HepG2 (cell line): ENCODE measurements at regions not wholly inside any gene's neighbourhood (a gene's known extent, or its start where the extent isn't known, plus 50 kb on each side); places are given as distances from the start of the nearest gene placed in this dataset.

Experiments
- ATAC-seq: fragments of 200-7000 bp; cut with Tn5 transposase; 3 replicates; pipeline ENCODE4 v1.9.1; 2020; ENCODE audit warnings: mild to moderate bottlenecking, moderate library complexity
- BruUV-seq: library from RNA; stranded (reverse); fragments of 400-500 nt; replicated peaks from 2 replicates; lab custom pipeline; 2021; lab: Mats Ljungman, UMichigan
- CTCF ChIA-PET: fragments of 300-600 bp; formaldehyde crosslinking; extraction: SDS; loops from one replicate; lab custom pipeline; 2021; ENCODE audit warnings: low total read pairs, inconsistent platforms, low intra/inter-chr PET ratio; lab: Yijun Ruan, JAX
- POLR2A ChIA-PET: fragments of 350-600 bp; sonication (Branson Sonifier 250); formaldehyde crosslinking; loops from one replicate; lab custom pipeline; 2020; ENCODE audit warnings: antibody characterized with exemption, inconsistent platforms; lab: Yijun Ruan, JAX
- DNase-seq: peaks from one replicate; pipeline ENCODE4 v3.0.0-alpha.2; 2015; ENCODE audit warnings: low spot score
- FAIRE-seq: peaks from 3 replicates; lab custom pipeline; 2011; peaks lifted over from hg19 to GRCh38; lab: Jason Lieb, UNC
- H2AFZ ChIP-seq: one replicate; pipeline ENCODE4 v1.6.1; 2011; ENCODE audit warnings: low read length, inconsistent platforms
- H3K27ac ChIP-seq: fragments of 300-600 bp; 3 replicates; pipeline ENCODE4 v1.8.0; 2011; ENCODE audit warnings: mixed run types, mild to moderate bottlenecking, mixed read lengths, low read length, inconsistent platforms; ENCODE audit not compliant: insufficient read depth; ENCODE audit errors: extremely low read length
- H3K27me3 ChIP-seq, 2 experiments: fragments of 200-600 bp in 1 of 2; 2 replicates in 1 of 2; 3 replicates in 1 of 2; pipeline versions ENCODE4 v1.6.0 to v1.8.0; 2011; ENCODE audit warnings: low read length in 2 of 2, mild to moderate bottlenecking in 2 of 2, moderate library complexity in 2 of 2, inconsistent platforms in 1 of 2; ENCODE audit not compliant: insufficient read depth in 2 of 2, control insufficient read depth in 1 of 2
- H3K36me3 ChIP-seq, 2 experiments: fragments of 200-600 bp in 1 of 2; replicated peaks in 1 of 2; 2 replicates in 1 of 2; 3 replicates in 1 of 2; pipeline versions ENCODE4 v1.5.1 to v1.8.0; 2011; ENCODE audit warnings: low read length in 2 of 2, inconsistent platforms in 1 of 2; ENCODE audit not compliant: insufficient read depth in 2 of 2, control insufficient read depth in 1 of 2
- H3K4me1 ChIP-seq: 2 replicates; pipeline ENCODE4 v1.5.1; 2012; ENCODE audit warnings: low read length, inconsistent platforms; ENCODE audit not compliant: insufficient read depth
- H3K4me2 ChIP-seq: 2 replicates; pipeline ENCODE4 v1.6.0; 2011; ENCODE audit warnings: low read depth, low read length, inconsistent platforms
- H3K4me3 ChIP-seq, 3 experiments: fragments of 200-600 bp in 1 of 3; sonication (generic), shearing (Covaris generic) in 1 of 3; replicated peaks in 1 of 3; 2 replicates each; pipeline ENCODE4 v1.5.1; 2011 to 2016; ENCODE audit warnings: low read length in 3 of 3, inconsistent platforms in 2 of 3, low read depth in 2 of 3, mild to moderate bottlenecking in 2 of 3, control low read depth in 1 of 3, mixed read lengths in 1 of 3; ENCODE audit not compliant: insufficient read depth in 1 of 3
- H3K79me2 ChIP-seq: one replicate; pipeline ENCODE4 v1.6.1; 2011; ENCODE audit warnings: low read length, inconsistent platforms; ENCODE audit not compliant: insufficient read depth
- H3K9ac ChIP-seq: 2 replicates; pipeline ENCODE4 v1.6.0; 2011; ENCODE audit warnings: mild to moderate bottlenecking, low read depth, low read length, inconsistent platforms; ENCODE audit not compliant: insufficient read depth
- H3K9me3 ChIP-seq: 2 replicates; pipeline ENCODE4 v1.5.1; 2012; ENCODE audit warnings: mild to moderate bottlenecking, low read length
- H4K20me1 ChIP-seq: 2 replicates; pipeline ENCODE4 v1.6.0; 2011; ENCODE audit warnings: inconsistent platforms, mild to moderate bottlenecking, low read length, moderate library complexity; ENCODE audit not compliant: insufficient read depth
- ATF7-NPFF ChIP-seq: sonication (generic); formaldehyde crosslinking; IDR thresholded peaks from 2 replicates; pipeline ENCODE4 v1.8.1; 2023; ENCODE audit warnings: mild to moderate bottlenecking, low read depth, missing genetic modification reagents, moderate library complexity
- HMGA1 ChIP-seq: sonication (generic); formaldehyde crosslinking; conservative IDR thresholded peaks from 2 replicates; pipeline ENCODE4 v1.4.0; 2020; ENCODE audit warnings: missing genetic modification reagents
- KLF15 ChIP-seq: sonication (generic); formaldehyde crosslinking; IDR thresholded peaks from 2 replicates; pipeline ENCODE4 v1.8.1; 2023; ENCODE audit warnings: borderline replicate concordance, mild to moderate bottlenecking, inconsistent platforms, missing genetic modification reagents, mixed read lengths
- PRMT3 ChIP-seq: sonication (generic); formaldehyde crosslinking; IDR thresholded peaks from 2 replicates; pipeline ENCODE4 v1.8.1; 2022; ENCODE audit warnings: low read depth, mild to moderate bottlenecking, moderate library complexity, missing genetic modification reagents, borderline replicate concordance
- RARA ChIP-seq: IDR thresholded peaks from 2 replicates; pipeline ENCODE4 v1.6.1; 2016; ENCODE audit warnings: missing genetic modification reagents, missing compliant biosample characterization
- SCMH1 ChIP-seq: sonication (generic); formaldehyde crosslinking; IDR thresholded peaks from 2 replicates; pipeline ENCODE4 v1.9.0; 2021; ENCODE audit warnings: missing genetic modification reagents, mild to moderate bottlenecking, borderline replicate concordance
- ZNF772 ChIP-seq: sonication (generic); formaldehyde crosslinking; IDR thresholded peaks from 2 replicates; pipeline ENCODE4 v1.5.0; 2020; ENCODE audit warnings: mild to moderate bottlenecking, missing genetic modification reagents
- WGBS: methylation state at CpG from one replicate; pipeline ENCODE4 v1.1.6; 2017; ENCODE audit warnings: low lambda C conversion rate; 5-methylcytosine and 5-hydroxymethylcytosine counted together
- in situ Hi-C: cut with HindIII; loops from 2 replicates; pipeline ENCODE4 v1.10.0; 2017; ENCODE audit warnings: low pct_unique_long_range_greater_than_20kb; ENCODE audit not compliant: extremely low pct_ligation_motif_present
- intact Hi-C: fragments of 100-400 bp; cut with micrococcal nuclease; formaldehyde crosslinking; loops from one replicate; pipeline ENCODE4 v1.10.0; 2022; ENCODE audit not compliant: unreplicated experiment
- TF ChIP-seq, protein P1 (sequence below): sonication (generic); formaldehyde crosslinking; IDR thresholded peaks from 2 replicates; pipeline ENCODE4 v1.4.0; 2020; ENCODE audit warnings: missing genetic modification reagents
- TF ChIP-seq, protein P2 (sequence below): sonication (generic); formaldehyde crosslinking; IDR thresholded peaks from 2 replicates; pipeline ENCODE4 v1.4.0; 2020; ENCODE audit warnings: missing genetic modification reagents, borderline replicate concordance

DNA sequence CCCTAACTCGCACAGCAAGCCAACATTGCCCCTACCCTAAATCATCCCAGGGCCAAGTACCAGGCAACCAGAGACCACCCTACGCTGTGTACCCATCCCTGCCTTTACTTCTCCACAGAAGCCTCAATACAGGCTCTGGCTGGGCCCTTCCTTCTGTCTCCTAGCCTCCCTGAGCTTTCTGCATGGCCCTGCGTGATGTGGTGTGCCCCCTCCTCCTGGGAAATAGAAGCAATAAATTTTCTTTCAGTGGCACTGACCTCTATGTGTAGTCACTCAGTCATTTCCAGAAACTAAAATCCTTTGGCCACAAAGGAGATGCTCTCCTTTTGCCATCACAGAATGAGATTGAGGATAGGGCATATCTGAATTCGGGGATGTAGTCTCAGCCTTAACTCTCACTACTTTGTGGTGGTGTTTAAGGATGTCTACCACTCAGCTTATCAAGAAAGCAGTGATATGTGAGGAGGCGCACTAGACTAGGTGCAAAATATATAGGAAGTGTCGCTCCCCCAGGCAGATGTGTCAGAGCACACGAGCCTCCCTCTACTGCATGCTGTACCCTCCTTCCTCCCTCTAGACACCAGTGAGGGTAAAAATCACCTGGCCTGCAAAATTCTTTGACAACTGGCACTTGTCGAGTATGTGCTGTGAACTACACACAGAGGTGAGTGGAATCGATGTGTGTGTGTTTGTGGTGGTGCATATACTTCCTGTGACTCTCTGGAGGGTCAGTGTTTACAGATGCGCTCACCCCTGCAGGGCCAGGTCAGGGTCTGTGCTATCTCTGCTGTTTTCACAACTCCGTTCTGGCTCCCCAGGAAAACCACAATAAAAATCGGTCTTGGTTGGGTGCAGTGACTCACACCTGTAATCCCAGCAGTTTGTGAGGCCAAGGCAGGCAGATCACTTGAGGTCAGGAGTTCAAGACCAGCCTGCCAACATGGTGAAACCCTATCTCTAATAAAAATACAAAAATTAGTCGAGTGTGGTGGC, 825.9 kb upstream of the IGFBP3 start:
- Histone ChIP-seq H3K4me3 (no peak overlapping the region), H3K27me3 (no peaks in the 10 kb centered on the region), H3K79me2 (no peaks in the 10 kb centered on the region), H3K36me3 (no peaks in the 10 kb centered on the region), H3K9ac (no peak overlapping the region), H4K20me1 (no peaks in the 10 kb centered on the region), H3K4me1 (no peaks in the 10 kb centered on the region), H3K9me3 (no peaks in the 10 kb centered on the region), H3K27ac (no peak overlapping the region), H2AFZ (no peak overlapping the region), H3K4me2 (no peak overlapping the region)
- no TSS peak for BruUV-seq
- intact Hi-C loops: no loop called here
- TF ChIP-seq RARA (peak; percentile 38; the same call in 1 of the 2 replicates), ATF7-NPFF (CRISPR knock-in tag) (no peak), SCMH1 (CRISPR knock-in tag) (no peak)
- CTCF ChIA-PET: no interaction called here
- in situ Hi-C loops: no loop called here
- POLR2A ChIA-PET: no interaction called here
- DNase-seq (no peak), FAIRE-seq (no peak), ATAC-seq (peak; percentile 31; the same call in 2 of the 3 replicates)
- WGBS: 26% methylated on average over 11 of the region's 13 CpGs

DNA sequence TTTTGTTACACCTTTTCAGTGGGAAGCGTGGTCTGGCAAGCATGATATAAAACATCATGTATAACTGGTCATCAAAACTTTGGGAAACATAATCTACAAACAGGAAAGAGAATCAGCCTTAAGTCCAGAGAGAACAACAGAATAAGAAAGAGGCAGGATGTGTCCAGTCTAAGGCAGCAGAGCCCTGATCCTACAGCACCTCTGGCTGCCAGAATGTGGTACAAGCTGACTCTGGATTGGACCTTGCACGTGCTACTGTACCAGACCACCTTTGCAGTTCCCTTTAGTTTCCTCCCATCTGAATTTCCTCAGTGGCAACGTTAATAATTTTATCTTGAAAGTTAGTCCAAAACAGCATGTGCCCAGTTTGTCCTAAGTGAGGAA, 824.6 kb upstream of the IGFBP3 start:
- no peak overlapping the region for H3K27ac ChIP-seq
- ChIA-PET POLR2A (no interaction called here), CTCF (no interaction called here)
- no peak overlapping the region for H3K9ac ChIP-seq
- no peak overlapping the region for H3K4me3 ChIP-seq
- H4K20me1 ChIP-seq: no peaks in the 10 kb centered on the region
- H3K36me3 ChIP-seq: no peaks in the 10 kb centered on the region
- no peaks in the 10 kb centered on the region for H3K4me1 ChIP-seq
- ATAC-seq: no peak
- in situ Hi-C loops: no loop called here
- no peaks in the 10 kb centered on the region for H3K9me3 ChIP-seq
- H3K79me2 ChIP-seq: no peaks in the 10 kb centered on the region
- no peak for TF ChIP-seq KLF15
- TF ChIP-seq, protein P1, sequence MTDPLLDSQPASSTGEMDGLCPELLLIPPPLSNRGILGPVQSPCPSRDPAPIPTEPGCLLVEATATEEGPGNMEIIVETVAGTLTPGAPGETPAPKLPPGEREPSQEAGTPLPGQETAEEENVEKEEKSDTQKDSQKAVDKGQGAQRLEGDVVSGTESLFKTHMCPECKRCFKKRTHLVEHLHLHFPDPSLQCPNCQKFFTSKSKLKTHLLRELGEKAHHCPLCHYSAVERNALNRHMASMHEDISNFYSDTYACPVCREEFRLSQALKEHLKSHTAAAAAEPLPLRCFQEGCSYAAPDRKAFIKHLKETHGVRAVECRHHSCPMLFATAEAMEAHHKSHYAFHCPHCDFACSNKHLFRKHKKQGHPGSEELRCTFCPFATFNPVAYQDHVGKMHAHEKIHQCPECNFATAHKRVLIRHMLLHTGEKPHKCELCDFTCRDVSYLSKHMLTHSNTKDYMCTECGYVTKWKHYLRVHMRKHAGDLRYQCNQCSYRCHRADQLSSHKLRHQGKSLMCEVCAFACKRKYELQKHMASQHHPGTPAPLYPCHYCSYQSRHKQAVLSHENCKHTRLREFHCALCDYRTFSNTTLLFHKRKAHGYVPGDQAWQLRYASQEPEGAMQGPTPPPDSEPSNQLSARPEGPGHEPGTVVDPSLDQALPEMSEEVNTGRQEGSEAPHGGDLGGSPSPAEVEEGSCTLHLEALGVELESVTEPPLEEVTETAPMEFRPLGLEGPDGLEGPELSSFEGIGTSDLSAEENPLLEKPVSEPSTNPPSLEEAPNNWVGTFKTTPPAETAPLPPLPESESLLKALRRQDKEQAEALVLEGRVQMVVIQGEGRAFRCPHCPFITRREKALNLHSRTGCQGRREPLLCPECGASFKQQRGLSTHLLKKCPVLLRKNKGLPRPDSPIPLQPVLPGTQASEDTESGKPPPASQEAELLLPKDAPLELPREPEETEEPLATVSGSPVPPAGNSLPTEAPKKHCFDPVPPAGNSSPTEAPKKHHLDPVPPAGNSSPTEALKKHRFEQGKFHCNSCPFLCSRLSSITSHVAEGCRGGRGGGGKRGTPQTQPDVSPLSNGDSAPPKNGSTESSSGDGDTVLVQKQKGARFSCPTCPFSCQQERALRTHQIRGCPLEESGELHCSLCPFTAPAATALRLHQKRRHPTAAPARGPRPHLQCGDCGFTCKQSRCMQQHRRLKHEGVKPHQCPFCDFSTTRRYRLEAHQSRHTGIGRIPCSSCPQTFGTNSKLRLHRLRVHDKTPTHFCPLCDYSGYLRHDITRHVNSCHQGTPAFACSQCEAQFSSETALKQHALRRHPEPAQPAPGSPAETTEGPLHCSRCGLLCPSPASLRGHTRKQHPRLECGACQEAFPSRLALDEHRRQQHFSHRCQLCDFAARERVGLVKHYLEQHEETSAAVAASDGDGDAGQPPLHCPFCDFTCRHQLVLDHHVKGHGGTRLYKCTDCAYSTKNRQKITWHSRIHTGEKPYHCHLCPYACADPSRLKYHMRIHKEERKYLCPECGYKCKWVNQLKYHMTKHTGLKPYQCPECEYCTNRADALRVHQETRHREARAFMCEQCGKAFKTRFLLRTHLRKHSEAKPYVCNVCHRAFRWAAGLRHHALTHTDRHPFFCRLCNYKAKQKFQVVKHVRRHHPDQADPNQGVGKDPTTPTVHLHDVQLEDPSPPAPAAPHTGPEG: no peak
- TF ChIP-seq PRMT3 (CRISPR knock-in tag): no peak
- TF ChIP-seq, protein P2, sequence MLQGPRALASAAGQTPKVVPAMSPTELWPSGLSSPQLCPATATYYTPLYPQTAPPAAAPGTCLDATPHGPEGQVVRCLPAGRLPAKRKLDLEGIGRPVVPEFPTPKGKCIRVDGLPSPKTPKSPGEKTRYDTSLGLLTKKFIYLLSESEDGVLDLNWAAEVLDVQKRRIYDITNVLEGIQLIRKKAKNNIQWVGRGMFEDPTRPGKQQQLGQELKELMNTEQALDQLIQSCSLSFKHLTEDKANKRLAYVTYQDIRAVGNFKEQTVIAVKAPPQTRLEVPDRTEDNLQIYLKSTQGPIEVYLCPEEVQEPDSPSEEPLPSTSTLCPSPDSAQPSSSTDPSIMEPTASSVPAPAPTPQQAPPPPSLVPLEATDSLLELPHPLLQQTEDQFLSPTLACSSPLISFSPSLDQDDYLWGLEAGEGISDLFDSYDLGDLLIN: no peak
- no peak for TF ChIP-seq HMGA1 (CRISPR knock-in tag)
- TF ChIP-seq ZNF772 (CRISPR knock-in tag): no peak
- TF ChIP-seq, all 625 proteins: peak for 0
- Histone ChIP-seq H2AFZ (no peak overlapping the region), H3K4me2 (no peak overlapping the region), H3K27me3 (no peaks in the 10 kb centered on the region)
- WGBS: 9% methylated on average over 3 of the region's 3 CpGs
- intact Hi-C loops: no loop called here
- no TSS peak for BruUV-seq
- DNase-seq (no peak), FAIRE-seq (no peak)
